GM19397 (cell line): ENCODE measurements at regions not wholly inside any gene's neighbourhood (a gene's known extent, or its start where the extent isn't known, plus 50 kb on each side); places are given as distances from the start of the nearest gene placed in this dataset.
"Not testable (repeated sequence)": the region's sequence is repeated elsewhere in the genome, so short reads cannot be mapped to it uniquely, and the experiment has no call there.

Experiments
- ATAC-seq: cut with Tn5 transposase; IDR thresholded peaks from one replicate; pipeline ENCODE4 v1.9.1; 2021; ENCODE audit warnings: mild to moderate bottlenecking, moderate library complexity; ENCODE audit not compliant: unreplicated experiment

DNA sequence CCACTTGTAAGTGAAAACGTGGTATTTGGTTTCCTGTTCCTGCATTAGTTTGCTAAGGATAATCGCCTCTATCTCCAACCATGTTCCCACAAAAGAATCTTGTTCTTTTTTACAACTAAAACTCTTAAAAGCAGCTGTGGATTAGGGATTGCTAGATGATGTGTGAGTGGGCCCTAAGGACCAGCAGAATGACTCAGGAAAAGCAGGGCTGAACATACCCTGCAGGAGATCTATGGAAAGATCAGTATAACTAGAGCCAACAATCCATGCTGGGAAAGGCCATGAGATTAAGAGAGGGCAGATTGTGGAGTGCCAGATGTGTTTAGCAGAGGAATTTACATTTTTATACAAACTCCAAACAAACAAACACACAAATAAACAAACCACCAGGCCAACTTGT is 128.4 kb upstream of the TMEM164 start:
- no peak for ATAC-seq

DNA sequence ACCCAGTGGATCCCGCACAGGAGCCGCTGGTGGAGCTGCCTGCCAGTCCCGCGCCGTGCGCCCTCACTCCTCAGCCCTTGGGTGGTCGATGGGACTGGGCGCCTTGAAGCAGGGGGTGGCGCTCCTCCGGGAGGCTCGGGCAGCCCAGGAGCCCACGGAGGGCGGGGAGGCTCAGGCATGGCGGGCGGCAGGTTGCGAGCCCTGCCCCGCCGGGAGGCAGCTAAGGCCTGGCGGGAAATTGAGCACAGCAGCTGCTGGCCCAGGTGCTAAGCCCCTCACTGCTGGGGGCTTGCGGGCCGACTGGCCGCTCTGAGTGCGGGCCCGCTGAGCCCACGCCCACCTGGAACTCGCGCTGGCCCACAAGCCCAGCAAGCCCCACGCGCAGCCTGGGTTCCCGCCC is 127.1 kb upstream of the TMEM164 start:
- no peak for ATAC-seq

DNA sequence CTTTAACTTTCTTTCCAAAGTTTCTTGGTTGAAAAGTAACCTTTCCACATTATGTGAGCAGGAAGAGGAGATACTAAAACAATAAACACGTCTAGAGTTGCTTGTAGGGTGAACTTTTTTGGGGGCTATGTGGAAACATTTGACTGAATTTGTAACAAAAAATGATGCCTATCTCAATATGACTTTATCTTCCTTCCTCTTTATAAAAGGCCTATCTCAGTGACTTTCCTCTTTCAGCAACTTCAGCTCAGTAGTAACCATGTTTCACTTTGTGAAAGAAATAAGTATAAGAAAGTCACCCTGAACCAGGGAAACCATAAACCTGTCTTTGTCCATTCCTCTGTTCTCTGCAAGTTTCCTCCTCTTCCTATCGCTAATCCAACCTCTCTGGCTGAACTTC is 124.7 kb upstream of the TMEM164 start:
- no peak for ATAC-seq

DNA sequence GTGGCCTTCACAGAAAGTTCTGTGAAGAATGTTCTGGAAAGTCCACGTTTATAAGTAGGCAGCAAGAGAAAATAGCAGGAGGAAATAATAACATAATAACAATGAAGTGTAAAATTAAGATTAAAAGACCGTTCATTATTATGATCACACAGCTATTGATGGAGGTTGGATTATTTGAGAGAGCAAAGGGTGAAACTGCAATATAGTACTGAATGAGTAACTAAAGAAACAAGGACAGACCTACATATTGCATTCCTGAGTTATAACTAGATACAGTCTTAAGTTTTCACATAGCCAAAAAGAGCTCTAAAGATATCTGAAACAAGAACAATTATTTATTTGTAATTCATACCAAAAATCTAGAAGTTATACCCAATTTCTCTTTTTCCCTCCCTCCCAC is 122.9 kb upstream of the TMEM164 start:
- ATAC-seq = no peak

DNA sequence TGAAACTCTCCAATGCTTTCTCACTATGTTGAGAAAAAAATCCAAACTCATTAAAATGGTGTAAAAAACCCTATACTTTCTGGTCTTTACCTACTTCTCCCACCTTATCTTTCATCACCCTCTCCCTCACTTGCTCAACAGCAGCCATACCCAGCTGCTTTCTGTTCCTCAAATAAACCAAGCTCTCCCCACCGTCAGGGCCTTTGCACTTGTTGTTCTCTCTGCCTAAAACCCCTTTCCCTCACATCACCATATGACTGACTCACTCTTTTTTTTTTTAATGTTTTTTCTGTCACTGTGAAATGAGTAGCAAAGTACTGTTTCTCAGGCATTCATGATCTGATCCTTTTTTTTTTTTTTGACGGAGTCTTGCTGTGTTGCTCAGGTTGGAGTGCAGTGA is 122.3 kb upstream of the TMEM164 start:
- no peak for ATAC-seq

DNA sequence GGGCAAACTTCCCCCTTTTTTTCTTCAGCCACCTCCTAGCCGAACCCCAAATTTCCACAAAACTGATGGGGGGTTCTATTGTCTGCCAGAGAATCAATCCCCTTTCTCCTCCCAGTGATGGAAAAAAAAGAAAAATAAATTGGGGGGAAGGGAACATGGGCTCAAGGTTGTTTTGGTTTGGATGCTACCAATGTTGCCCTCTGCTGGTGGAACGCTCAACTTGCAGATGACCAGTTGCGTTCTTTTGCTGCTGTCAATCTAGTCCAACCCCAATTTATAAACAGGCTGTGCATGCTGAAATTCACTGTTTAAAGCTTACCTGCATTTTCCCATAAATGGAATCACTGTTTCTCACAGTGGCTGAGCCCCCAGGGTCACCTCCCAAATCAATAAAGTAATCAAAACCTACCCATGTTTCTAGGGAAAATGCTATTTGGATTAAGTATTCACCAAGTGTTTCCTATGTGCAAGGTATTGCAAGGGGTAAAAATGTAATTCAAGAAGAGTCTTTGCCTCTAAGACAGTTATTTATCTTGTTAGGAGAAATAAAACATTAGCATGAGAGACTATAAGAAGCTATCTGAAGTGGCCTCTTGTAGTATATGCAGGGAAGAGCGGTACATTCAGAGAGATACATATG is 116.7 kb upstream of the TMEM164 start:
- ATAC-seq = no peak

DNA sequence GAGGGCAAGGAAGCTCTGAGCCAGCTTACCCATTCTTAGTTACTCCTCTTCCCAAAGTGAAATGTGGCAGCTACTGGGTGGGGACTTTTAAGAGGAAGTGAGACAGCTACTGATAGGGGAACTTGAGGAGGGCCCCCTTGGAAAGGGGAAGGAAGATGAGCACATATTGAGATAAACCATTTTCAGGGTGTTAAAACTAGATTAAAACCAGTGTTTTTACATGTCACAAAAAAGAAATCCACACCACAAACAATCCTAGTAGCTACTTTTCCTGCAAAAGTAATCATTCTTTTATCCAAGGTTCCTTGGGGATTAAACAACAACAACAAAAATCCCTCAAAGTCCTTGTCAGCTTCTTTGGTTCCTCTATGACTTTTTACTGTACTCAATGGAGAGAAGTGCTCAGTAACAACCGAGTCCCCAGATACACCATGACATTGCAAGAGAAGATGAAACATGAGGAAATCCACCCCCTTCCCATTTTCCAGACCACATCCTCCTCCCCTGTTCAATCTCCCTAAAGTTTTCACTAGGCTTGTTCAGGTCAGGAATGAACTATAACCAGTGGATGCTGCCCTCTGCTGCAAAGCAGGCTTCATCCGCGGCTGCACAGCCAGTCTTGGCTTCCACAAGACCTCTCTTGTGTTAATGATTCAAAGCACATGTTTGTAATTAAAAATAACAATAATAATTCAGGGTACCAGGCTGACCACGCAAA is 113.5 kb upstream of the TMEM164 start:
- no peak for ATAC-seq

DNA sequence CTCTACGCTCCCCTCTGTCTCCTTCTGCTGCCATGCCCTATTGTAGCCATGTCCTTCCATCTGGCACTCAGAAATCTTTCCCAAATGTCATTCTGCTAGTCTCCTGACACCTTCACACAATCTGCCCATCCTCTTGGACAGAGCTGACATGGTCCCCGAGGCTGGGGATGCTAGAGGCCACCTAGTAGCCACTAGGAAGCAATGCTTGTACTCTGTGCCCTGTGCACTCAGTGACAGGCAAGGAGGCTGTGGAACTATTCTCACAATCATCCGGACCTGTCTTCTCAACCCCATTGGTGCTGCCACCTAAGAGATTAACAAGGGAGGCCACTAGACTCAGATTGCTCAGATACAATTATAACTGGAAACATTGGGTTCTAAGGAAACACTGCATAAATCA is 112.6 kb upstream of the TMEM164 start:
- ATAC-seq = no peak

DNA sequence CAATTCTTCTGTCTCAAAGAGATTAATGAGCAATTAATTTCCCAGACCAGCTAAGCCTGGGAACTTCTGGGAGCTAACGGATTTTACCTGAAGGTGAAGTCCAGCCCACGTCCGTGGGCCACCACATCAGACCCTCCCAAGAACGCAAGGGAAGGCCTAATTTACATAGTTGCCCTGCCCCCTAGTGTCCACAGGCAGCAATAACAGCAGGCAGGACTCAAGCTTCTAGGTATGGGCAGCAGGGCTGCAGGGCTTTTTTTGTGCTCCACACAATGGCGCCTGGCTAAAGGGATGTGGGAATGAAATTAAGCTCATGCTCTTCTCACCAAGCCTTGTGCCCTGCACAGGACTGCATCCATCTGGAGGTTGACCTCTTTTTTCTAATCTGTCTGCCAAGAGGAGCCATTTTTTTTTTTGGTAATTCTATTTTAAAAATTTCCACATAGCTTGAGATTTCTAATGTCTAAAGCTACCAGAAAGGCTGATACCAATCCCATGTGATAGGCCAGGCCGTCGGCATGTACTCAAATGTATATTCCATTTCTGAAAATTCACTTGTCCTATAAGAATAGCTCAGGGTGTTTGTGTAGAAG is 111.9 kb upstream of the TMEM164 start:
- no peak for ATAC-seq

DNA sequence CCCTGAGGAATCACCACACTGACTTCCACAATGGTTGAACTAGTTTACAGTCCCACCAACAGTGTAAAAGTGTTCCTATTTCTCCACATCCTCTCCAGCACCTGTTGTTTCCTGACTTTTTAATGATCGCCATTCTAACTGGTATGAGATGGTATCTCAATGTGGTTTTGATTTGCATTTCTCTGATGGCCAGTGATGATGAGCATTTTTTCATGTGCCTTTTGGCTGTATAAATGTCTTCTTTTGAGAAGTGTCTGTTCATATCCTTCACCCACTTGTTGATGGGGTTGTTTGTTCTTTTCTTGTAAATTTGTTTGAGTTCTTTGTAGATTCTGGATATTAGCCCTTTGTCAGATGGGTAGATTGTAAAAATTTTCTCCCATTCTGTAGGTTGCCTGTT is 106.9 kb upstream of the TMEM164 start:
- ATAC-seq = not testable (repeated sequence)

DNA sequence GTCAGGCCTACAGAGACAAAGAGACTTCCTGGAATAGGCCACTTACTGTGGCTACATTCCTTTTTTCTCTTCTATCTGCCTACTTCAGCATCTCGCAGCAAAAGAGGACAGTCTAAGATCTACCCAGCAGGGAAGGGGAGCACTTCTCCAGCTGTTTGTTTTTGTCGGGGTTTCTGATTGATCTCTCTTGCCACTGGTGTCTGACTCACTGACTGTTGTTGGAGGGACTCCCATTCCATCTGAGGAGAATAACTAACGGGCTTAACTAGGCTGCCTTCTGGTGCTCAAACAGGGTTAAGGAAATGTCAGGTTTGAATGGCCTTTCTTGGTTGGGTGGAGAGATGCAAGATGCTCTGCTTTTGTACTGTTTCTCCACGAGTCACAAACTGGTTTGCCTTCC is 100.2 kb upstream of the TMEM164 start:
- no peak for ATAC-seq

DNA sequence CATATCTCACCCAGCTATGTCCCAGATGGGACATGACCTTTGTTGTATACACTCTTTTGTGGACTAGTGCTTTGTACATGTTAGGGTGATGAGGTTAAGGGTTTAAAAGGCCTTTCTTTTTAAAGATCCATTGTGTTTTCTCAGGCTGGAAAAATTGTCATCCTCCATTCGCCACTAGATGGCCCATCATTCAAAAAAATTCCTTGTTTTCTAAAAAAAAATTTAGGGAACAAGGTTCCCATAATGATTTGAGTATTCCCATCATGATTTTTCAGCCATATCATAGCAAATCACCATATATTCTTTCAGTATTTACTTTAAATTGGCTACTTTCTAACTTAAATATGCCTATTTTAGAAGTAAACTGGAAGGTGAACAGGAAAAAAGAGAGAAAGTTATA is 91.9 kb upstream of the TMEM164 start:
- no peak for ATAC-seq

DNA sequence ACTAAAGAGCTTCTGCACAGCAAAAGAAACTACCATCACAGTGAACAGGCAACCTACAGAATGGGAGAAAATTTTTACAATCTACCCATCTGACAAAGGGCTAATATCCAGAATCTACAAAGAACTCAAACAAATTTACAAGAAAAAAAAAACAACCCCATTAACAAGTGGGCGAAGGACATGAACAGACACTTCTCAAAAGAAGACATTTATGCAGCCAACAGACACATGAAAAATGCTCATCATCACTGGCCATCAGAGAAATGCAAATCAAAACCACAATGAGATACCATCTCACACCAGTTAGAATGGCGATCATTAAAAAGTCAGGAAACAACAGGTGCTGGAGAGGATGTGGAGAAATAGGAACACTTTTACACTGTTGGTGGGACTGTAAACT is 89.9 kb upstream of the TMEM164 start:
- not testable (repeated sequence) for ATAC-seq

DNA sequence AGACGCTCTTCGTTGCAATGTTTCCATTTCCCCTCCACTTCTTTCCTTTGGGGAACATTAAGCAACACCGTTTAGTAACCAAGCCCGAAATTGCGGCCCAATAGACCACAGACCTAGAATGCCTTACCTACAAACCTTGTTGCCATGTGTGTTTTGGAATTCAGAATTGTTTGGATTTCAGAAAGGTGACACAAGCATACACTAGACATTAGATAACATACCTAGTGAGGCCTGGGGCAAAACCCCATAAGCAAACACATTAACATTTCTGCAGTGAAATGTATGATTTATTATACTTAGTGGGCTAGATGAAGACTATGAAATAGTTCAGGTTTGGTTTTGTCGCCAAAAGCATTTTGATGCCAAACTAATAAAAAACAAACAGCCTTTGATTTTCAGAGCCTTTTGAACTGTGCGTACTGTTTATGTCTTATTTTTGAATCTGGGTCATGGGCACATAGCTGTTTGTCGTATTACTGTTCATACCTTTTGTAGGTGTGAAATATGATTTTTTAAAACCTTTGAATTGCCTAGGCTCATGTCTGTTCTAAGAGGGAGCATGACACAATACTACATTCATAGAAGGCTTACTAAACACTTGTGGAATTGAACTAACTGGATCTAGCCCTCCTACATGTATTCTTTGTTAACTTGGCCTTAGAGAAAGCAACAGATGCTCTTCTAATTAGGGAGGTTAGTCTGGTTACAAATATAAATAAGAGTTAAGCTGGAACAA is 88.6 kb upstream of the TMEM164 start:
- no peak for ATAC-seq

DNA sequence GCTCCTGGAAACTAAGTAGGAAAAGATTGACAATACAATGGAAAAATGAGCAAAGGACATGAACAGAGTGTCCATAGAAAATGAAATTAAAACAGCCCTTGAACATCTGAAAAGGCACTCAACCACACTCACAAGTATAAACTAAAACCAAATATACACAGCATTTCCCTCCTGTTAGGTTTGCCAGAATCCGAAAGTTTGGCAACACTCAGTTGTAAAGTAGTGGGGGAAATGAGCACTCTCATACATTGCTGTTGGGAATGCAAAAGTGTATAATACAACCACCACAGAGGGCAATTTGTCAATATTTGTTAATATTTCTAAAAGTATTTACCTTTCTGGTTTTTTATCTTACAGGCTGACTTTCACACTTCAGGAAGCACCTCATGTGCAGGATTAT is 84.2 kb upstream of the TMEM164 start:
- no peak for ATAC-seq

DNA sequence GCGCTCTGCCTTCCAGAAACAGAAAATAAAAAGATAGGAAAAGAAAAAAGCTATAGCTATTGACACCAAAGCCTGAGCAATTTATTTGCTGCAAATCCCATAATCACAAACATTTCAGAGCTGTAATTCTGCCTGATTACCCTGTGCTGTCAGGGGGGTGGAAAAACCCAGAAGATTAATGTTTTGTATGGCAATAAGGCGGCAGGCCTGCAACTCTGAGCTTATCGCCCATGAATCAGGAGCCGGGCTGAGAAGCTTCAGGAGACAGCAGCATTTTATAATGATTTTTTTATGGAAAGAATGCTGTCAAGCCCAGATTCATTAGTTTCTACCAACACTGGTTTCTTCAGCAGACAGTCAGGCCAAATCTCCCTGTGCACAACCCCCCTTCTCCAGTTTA is 82.6 kb upstream of the TMEM164 start:
- ATAC-seq = no peak

DNA sequence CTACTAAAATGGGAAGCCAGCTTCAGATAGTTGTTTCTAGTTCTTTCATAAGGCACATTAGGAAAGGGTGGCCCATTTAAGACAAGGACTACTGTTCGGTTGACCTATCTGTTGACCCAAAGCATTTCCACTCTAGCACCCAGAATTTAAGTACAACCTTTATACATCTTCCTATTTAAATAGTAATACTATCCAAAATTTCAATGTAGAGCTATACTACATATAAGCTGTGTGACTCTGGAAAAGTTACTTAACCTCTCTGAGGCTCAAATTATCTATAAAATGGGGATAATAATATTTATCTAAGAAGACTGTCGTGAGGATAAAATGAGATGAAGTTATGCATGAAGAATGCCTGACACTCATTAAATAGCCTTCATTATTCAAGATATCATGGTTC is 82.0 kb upstream of the TMEM164 start:
- ATAC-seq = no peak

DNA sequence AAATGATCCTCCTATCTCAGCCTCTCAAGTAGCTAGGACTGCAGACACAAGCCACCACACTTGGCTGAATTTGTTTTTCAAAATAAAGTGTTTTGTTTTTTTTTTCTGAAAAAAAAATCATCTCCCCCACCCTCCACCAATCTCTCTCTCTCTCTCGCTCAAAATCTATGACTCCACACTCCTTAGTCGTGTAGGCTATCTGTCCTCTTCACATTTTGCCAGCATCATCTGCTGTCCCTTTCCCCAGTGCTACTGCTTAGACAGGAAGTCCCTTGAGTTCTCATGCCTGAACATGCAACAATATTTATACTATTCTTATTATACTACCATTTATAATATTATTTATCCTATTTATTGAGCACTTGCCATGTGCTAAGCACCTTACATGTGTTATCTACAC is 80.7 kb upstream of the TMEM164 start:
- no peak for ATAC-seq

DNA sequence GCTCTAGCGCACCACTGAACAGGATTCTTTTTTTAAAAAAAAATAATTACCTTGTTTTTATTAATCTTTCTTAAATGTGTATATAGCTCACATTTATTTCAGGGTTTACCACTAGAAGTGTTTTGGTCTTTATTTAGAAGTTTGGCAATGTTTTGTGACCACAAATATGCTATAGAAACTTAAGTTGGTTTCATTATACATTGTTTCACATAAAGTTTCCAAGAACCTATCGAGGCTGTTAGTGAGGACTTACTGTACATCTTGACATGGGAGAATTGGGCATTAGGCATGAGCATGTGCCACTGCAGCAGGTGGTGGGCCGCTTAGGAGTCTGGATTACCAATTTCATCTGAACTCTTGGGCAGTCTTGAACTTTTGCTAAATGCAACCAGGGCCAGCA is 77.9 kb upstream of the TMEM164 start:
- ATAC-seq = not testable (repeated sequence)

DNA sequence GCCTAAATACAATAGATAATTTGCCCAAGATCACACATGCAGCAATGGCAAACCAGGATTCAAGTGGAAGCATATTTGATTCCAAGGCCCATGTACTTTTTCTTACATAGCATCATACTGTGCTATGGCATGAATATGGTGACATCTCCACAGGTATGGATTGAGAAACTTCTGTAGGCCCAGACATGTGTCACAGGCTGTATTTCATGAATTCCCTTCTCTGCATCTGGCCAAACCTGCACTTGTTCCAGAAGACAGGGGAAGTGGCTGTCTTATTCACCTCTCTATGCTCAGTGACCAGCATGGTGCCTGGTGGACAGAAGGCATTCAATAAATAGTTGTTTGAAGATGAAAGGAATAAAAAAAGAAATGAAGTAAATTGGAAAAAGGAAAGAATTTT is 77.3 kb upstream of the TMEM164 start:
- no peak for ATAC-seq

DNA sequence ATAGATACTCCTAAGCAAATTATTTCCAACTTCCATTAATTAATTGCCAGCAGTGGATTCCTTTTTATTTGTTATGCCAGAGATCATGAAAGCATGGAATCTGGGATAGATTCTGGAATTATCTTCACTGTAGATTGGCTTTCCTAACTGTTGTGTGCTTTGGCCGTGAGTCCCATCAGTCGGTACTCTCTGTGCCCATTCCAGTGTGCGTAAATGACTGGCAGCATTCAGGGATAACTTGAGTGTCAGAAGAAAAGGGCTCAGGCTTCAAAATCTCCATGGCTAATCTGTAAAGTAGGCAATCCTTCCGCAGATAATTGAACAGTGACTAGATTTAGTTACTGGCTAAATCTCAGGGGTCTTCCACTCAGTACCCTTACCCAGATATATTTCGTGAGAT is 76.8 kb upstream of the TMEM164 start:
- ATAC-seq = no peak
